HCT116 (cell line): ENCODE measurements at regions not wholly inside any gene's neighbourhood (a gene's known extent, or its start where the extent isn't known, plus 50 kb on each side); places are given as distances from the start of the nearest gene placed in this dataset.
A peak's percentile ranks its signal among the peaks of the same experiment; 100 is the strongest.
"Not testable (repeated sequence)": the region's sequence is repeated elsewhere in the genome, so short reads cannot be mapped to it uniquely, and the experiment has no call there.

Experiments used
- ATAC-seq: fragments of 200-7000 bp; cut with Tn5 transposase; 2 replicates; pipeline ENCODE4 v1.9.1; 2020; ENCODE audit warnings: mild to moderate bottlenecking, moderate library complexity
- BruUV-seq: library from RNA; stranded (reverse); fragments of 400-500 nt; replicated peaks from 2 replicates; lab custom pipeline; 2021; lab: Mats Ljungman, UMichigan
- CTCF ChIA-PET: fragments of 300-600 bp; sonication (Branson Sonifier 250); formaldehyde crosslinking; loops from one replicate; lab custom pipeline; 2021; ENCODE audit warnings: antibody characterized with exemption; lab: Charles Lee
- POLR2A ChIA-PET: fragments of 300-600, 350-600 bp; sonication (Branson Sonifier 250); formaldehyde crosslinking; loops from one replicate; lab custom pipeline; 2021; ENCODE audit warnings: antibody characterized with exemption; lab: Charles Lee
- RAD21 ChIA-PET, 2 experiments: fragments of 300-600 bp; sonication (Branson Sonifier 250); formaldehyde crosslinking; loops; one replicate each; lab custom pipeline; 2023; ENCODE audit warnings: low total read pairs in 2 of 2; ENCODE audit not compliant: uncharacterized antibody in 2 of 2, unreplicated experiment in 2 of 2, low non-redundant PET in 1 of 2; lab: Charles Lee
- DNase-seq: peaks from one replicate; pipeline ENCODE4 v3.0.0-alpha.2; 2010; ENCODE audit warnings: low read depth, low spot score
- H2AFZ ChIP-seq: fragments of 200-600 bp; shearing (Covaris generic), sonication (generic); 2 replicates; pipeline ENCODE4 v1.6.1; 2017; ENCODE audit warnings: low read depth, mixed run types, mixed read lengths, antibody characterized with exemption, low read length; ENCODE audit not compliant: poor library complexity, severe bottlenecking
- H3K27ac ChIP-seq: 2 replicates; pipeline ENCODE4 v1.5.1; 2012; ENCODE audit warnings: low read depth, low read length
- H3K27me3 ChIP-seq: fragments of 200-600 bp; sonication (generic); 2 replicates; pipeline ENCODE4 v1.6.1; 2016; ENCODE audit warnings: mixed run types, low read length, mixed read lengths; ENCODE audit not compliant: insufficient read depth
- H3K36me3 ChIP-seq, 2 experiments: fragments of 200-500 bp in 1 of 2; fragments of 200-600 bp in 1 of 2; sonication (Bioruptor generic) in 1 of 2; sonication (generic) in 1 of 2; 2 replicates each; pipeline versions ENCODE4 v1.5.1 to v1.6.1; 2014 to 2016; ENCODE audit warnings: low read length in 2 of 2, inconsistent platforms in 1 of 2, mixed read lengths in 1 of 2, mixed run types in 1 of 2; ENCODE audit not compliant: insufficient read depth in 2 of 2, control insufficient read depth in 1 of 2
- H3K4me1 ChIP-seq, 2 experiments: fragments of 200-600 bp in 1 of 2; sonication (generic) in 1 of 2; 2 replicates each; pipeline versions ENCODE4 v1.5.1 to v1.6.1; 2012 to 2017; ENCODE audit warnings: low read length in 2 of 2, inconsistent platforms in 1 of 2, mild to moderate bottlenecking in 1 of 2, mixed read lengths in 1 of 2, mixed run types in 1 of 2, moderate library complexity in 1 of 2; ENCODE audit not compliant: insufficient read depth in 2 of 2, control insufficient read depth in 1 of 2
- H3K4me2 ChIP-seq: fragments of 200-600 bp; sonication (generic); 2 replicates; pipeline ENCODE4 v1.6.1; 2017; ENCODE audit warnings: mixed run types, low read length, mixed read lengths
- H3K4me3 ChIP-seq, 2 experiments: fragments of 200-600 bp in 1 of 2; sonication (generic) in 1 of 2; replicated peaks in 1 of 2; 2 replicates each; pipeline ENCODE4 v1.5.1; 2011 to 2016; ENCODE audit warnings: low read length in 2 of 2, control low read depth in 1 of 2, low read depth in 1 of 2, mild to moderate bottlenecking in 1 of 2, mixed read lengths in 1 of 2, mixed run types in 1 of 2
- H3K79me2 ChIP-seq: fragments of 200-600 bp; sonication (generic); 2 replicates; pipeline ENCODE4 v1.6.1; 2017; ENCODE audit warnings: mild to moderate bottlenecking, mixed run types, low read length, moderate library complexity, mixed read lengths; ENCODE audit not compliant: insufficient read depth
- H3K9ac ChIP-seq: fragments of 200-600 bp; sonication (generic); 2 replicates; pipeline ENCODE4 v1.6.1; 2016; ENCODE audit warnings: low read length, mixed read lengths
- H3K9me2 ChIP-seq: fragments of 200-600 bp; sonication (generic), shearing (Covaris generic); 2 replicates; pipeline ENCODE4 v1.6.1; 2017; ENCODE audit warnings: mixed run types, mild to moderate bottlenecking, moderate library complexity; ENCODE audit not compliant: insufficient read depth
- H3K9me3 ChIP-seq, 2 experiments: fragments of 200-500 bp in 1 of 2; fragments of 200-600 bp in 1 of 2; sonication (Bioruptor generic) in 1 of 2; sonication (generic) in 1 of 2; 2 replicates each; pipeline ENCODE4 v1.6.1; 2014 to 2017; ENCODE audit warnings: low read length in 2 of 2, mixed read lengths in 2 of 2, inconsistent platforms in 1 of 2, low read depth in 1 of 2, mild to moderate bottlenecking in 1 of 2, mixed run types in 1 of 2, moderate library complexity in 1 of 2; ENCODE audit not compliant: control insufficient read depth in 1 of 2, insufficient read depth in 1 of 2
- H4K20me1 ChIP-seq: fragments of 200-600 bp; sonication (generic), shearing (Covaris generic); 2 replicates; pipeline ENCODE4 v1.6.1; 2017; ENCODE audit warnings: mixed run types, mild to moderate bottlenecking, moderate library complexity; ENCODE audit not compliant: insufficient read depth
- intact Hi-C: fragments of 100-400 bp; cut with micrococcal nuclease; formaldehyde crosslinking; loops from 2 replicates; pipeline ENCODE4 v1.10.0; 2022

DNA sequence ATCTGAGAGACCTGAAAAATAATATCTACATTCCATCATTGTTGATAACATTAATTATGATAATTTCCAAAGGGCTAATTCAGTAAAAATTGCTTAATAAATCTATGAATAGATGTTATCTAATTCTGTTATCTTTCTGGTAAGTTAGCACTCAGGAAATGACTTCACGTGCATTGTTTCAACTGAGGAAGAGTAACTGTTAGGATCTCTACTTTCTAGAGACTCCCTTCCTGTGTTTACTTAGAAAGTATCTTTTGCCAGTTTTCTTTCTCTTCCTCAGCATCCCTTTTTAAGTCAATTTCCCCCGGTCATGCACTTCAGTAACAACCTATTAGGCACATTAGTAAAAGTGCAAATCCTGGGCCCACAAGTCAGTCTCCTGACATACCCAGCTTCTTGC, 231.1 kb upstream of the NOTCH2NLA start:
- intact Hi-C loops, CTCF ChIA-PET, H3K4me3 ChIP-seq: not testable (repeated sequence)

DNA sequence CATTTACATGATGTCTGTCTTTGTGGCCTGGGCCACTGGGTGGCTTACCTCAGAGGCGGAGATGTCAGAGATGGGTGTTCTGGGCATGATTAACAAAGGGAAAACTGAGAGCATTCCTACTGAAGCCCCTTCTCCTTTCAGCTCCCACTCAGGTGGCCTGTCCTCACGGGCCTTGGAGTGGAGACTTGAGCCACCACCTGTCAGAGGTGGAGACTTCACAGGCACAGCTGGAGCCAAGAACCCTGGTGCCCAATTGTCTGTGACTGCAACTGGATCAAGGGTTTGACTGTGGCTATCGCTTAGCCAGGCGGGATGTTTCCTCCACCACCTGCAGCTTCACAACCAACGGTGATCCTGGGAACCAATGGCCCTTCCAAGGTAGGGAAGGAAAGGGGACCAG, 230.5 kb upstream of the NOTCH2NLA start:
- H3K27me3 ChIP-seq, H3K9ac ChIP-seq, H4K20me1 ChIP-seq, H3K9me3 ChIP-seq, H3K4me2 ChIP-seq, RAD21 ChIA-PET, H2AFZ ChIP-seq, H3K4me3 ChIP-seq, BruUV-seq, intact Hi-C loops, POLR2A ChIA-PET, CTCF ChIA-PET, H3K27ac ChIP-seq, H3K9me2 ChIP-seq, DNase-seq, ATAC-seq, H3K4me1 ChIP-seq, H3K79me2 ChIP-seq, H3K36me3 ChIP-seq: not testable (repeated sequence)

More for the DNA sequence above, 231.1 kb upstream of the NOTCH2NLA start:
- BruUV-seq, H3K9me2 ChIP-seq, H3K27me3 ChIP-seq, POLR2A ChIA-PET, ATAC-seq, H4K20me1 ChIP-seq, H3K9me3 ChIP-seq, RAD21 ChIA-PET, H2AFZ ChIP-seq, H3K9ac ChIP-seq, DNase-seq, H3K27ac ChIP-seq, H3K4me2 ChIP-seq, H3K4me1 ChIP-seq, H3K79me2 ChIP-seq, H3K36me3 ChIP-seq: not testable (repeated sequence)

DNA sequence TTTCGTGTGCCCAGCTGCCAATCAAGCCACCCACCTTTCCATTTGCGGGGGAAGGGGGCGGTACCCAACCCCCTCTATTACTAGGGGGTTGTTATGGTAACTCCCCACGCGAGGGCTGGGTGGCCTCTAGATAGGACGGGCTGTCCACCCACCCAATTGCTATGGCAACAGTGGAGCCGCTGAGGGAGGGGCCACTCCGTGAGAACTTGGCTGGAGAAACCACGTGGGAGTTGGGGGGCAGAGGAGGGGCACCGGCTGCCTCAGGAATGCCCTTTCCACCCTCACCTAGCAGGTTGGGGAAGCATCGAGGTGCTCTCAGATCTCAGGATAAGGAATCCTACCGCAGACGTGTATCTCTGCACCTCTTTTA, 220.0 kb upstream of the NOTCH2NLA start:
- H3K4me2 ChIP-seq, H3K79me2 ChIP-seq, H2AFZ ChIP-seq, H3K9ac ChIP-seq, H3K4me3 ChIP-seq, RAD21 ChIA-PET, DNase-seq, H3K36me3 ChIP-seq, H4K20me1 ChIP-seq, intact Hi-C loops, H3K27ac ChIP-seq, CTCF ChIA-PET, POLR2A ChIA-PET, BruUV-seq, H3K9me3 ChIP-seq, H3K4me1 ChIP-seq, H3K27me3 ChIP-seq, H3K9me2 ChIP-seq: not testable (repeated sequence)
- peak; percentile 84 for ATAC-seq
